ENCODE measurements at regions not wholly inside any gene's neighbourhood (a gene's known extent, or its start where the extent isn't known, plus 50 kb on each side); places are given as distances from the start of the nearest gene placed in this dataset.

GRCh38 chr4:149158817-149159216, 656.8 kb downstream of the IQCM start:
- H3K36me3 ChIP-seq (ENCODE audit: insufficient read depth): no peaks in the 10 kb centered on the region
- no peaks in the 10 kb centered on the region for H3K79me2 ChIP-seq (ENCODE audit: insufficient read depth, low read depth)
- no peaks in the 10 kb centered on the region for H3K27me3 ChIP-seq (ENCODE audit: insufficient read depth, low read depth)
- H3K4me1 ChIP-seq (ENCODE audit: low read depth, poor library complexity, severe bottlenecking): no peaks in the 10 kb centered on the region
- H2AFZ ChIP-seq (ENCODE audit: low read depth): no peak overlapping the region
- H4K20me1 ChIP-seq (ENCODE audit: insufficient read depth): no peaks in the 10 kb centered on the region
- H3K4me3 ChIP-seq (IDR thresholded peaks at IDR 0.05; ENCODE audit: insufficient read depth, low read depth, low read length): no peak overlapping the region
- no peak overlapping the region for H3K27ac ChIP-seq
- no peak overlapping the region for H3K4me2 ChIP-seq
- H3K9ac ChIP-seq: no peak overlapping the region
- TF ChIP-seq, protein P1, sequence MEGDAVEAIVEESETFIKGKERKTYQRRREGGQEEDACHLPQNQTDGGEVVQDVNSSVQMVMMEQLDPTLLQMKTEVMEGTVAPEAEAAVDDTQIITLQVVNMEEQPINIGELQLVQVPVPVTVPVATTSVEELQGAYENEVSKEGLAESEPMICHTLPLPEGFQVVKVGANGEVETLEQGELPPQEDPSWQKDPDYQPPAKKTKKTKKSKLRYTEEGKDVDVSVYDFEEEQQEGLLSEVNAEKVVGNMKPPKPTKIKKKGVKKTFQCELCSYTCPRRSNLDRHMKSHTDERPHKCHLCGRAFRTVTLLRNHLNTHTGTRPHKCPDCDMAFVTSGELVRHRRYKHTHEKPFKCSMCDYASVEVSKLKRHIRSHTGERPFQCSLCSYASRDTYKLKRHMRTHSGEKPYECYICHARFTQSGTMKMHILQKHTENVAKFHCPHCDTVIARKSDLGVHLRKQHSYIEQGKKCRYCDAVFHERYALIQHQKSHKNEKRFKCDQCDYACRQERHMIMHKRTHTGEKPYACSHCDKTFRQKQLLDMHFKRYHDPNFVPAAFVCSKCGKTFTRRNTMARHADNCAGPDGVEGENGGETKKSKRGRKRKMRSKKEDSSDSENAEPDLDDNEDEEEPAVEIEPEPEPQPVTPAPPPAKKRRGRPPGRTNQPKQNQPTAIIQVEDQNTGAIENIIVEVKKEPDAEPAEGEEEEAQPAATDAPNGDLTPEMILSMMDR (conservative IDR thresholded peaks at IDR 0.05; ENCODE audit: low read depth, low read length): no peak

DNA sequence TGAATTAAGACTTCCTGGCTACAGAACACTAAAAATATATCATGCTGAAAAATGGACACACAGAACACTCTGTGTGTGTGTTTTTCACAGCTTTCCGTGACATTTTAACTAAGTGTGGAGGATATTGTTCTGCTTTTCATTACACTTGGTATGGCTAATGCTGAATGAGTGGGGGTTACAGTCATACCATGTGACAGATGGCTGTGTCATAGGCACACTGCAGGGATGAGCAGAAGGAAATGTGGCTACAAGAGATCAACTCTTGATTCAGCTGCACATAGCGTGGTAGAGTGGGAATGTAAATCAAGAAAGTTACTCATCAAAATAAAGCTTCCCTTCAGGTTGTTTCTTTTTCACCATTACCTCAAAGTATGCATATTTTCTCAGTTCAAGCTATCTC, 669.8 kb downstream of the IQCM start:
- Histone ChIP-seq H3K27ac (no peak overlapping the region), H3K4me1 (ENCODE audit: low read depth, poor library complexity, severe bottlenecking) (no peaks in the 10 kb centered on the region), H3K36me3 (ENCODE audit: insufficient read depth) (no peaks in the 10 kb centered on the region), H2AFZ (ENCODE audit: low read depth) (no peak overlapping the region), H3K4me2 (no peak overlapping the region), H3K9ac (no peak overlapping the region), H4K20me1 (ENCODE audit: insufficient read depth) (no peaks in the 10 kb centered on the region), H3K4me3 (IDR thresholded peaks at IDR 0.05; ENCODE audit: insufficient read depth, low read depth, low read length) (no peak overlapping the region), H3K79me2 (ENCODE audit: insufficient read depth, low read depth) (no peaks in the 10 kb centered on the region), H3K27me3 (ENCODE audit: insufficient read depth, low read depth) (no peaks in the 10 kb centered on the region)
- TF ChIP-seq, protein P1 (conservative IDR thresholded peaks at IDR 0.05; ENCODE audit: low read depth, low read length): no peak

DNA sequence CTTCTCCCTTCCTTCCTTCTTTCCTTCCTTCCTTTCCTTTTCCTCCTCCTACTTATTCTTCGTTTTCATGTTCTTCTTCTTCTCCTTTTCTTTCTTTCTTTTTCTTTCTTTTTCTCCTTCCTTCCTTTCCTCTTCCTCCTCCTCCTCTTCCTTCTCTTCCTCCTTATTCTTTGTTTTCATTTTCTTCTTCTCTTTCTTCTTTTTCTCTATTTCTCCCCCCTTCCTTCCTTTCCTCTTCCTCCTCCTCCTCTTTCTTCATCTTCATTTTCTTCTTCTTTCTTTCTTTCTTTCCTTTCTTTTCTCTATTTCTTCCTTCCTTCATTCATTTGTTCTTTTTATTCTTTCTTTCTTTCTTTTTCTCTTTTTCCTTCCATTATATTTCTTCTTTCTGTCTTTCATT, 671.6 kb downstream of the IQCM start:
- Histone ChIP-seq H3K4me1 (ENCODE audit: low read depth, poor library complexity, severe bottlenecking) (no peaks in the 10 kb centered on the region), H3K4me2 (no peak overlapping the region), H3K27ac (no peak overlapping the region), H4K20me1 (ENCODE audit: insufficient read depth) (no peaks in the 10 kb centered on the region), H3K27me3 (ENCODE audit: insufficient read depth, low read depth) (no peaks in the 10 kb centered on the region), H3K36me3 (ENCODE audit: insufficient read depth) (no peaks in the 10 kb centered on the region), H3K4me3 (IDR thresholded peaks at IDR 0.05; ENCODE audit: insufficient read depth, low read depth, low read length) (no peak overlapping the region), H3K79me2 (ENCODE audit: insufficient read depth, low read depth) (no peaks in the 10 kb centered on the region), H3K9ac (no peak overlapping the region), H2AFZ (ENCODE audit: low read depth) (no peak overlapping the region)
- TF ChIP-seq, protein P1 (conservative IDR thresholded peaks at IDR 0.05; ENCODE audit: low read depth, low read length): no peak

DNA sequence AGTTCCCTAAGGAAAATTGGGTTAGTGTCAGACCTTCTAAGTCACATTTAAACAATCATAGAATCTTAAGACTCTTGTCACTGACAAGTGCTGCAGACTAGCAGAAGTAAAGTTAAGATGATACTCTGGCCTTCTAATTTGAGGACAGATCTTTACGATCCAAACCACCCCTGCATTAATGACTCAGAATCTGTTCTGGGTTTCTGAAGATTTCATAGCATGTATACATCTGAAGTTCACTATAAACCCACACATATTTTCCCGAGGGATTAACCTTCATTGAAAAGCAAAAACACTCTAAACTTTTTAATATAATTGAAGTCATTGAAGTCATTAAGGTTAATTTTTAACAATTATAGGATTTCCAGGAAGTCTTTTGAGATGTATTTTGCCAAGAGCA, 674.3 kb downstream of the IQCM start:
- Histone ChIP-seq H3K79me2 (ENCODE audit: insufficient read depth, low read depth) (no peaks in the 10 kb centered on the region), H3K4me3 (IDR thresholded peaks at IDR 0.05; ENCODE audit: insufficient read depth, low read depth, low read length) (no peak overlapping the region), H4K20me1 (ENCODE audit: insufficient read depth) (no peaks in the 10 kb centered on the region), H3K9ac (no peak overlapping the region), H2AFZ (ENCODE audit: low read depth) (no peak overlapping the region), H3K4me1 (ENCODE audit: low read depth, poor library complexity, severe bottlenecking) (no peaks in the 10 kb centered on the region), H3K4me2 (no peak overlapping the region), H3K27ac (no peak overlapping the region), H3K36me3 (ENCODE audit: insufficient read depth) (no peaks in the 10 kb centered on the region), H3K27me3 (ENCODE audit: insufficient read depth, low read depth) (no peaks in the 10 kb centered on the region)
- TF ChIP-seq, protein P1 (conservative IDR thresholded peaks at IDR 0.05; ENCODE audit: low read depth, low read length): no peak

GRCh38 chr4:149140841-149141240, 674.8 kb downstream of the IQCM start:
- H3K4me2 ChIP-seq: no peak overlapping the region
- H3K27ac ChIP-seq: no peak overlapping the region
- H2AFZ ChIP-seq (ENCODE audit: low read depth): no peak overlapping the region
- no peak overlapping the region for H3K4me3 ChIP-seq (IDR thresholded peaks at IDR 0.05; ENCODE audit: insufficient read depth, low read depth, low read length)
- H3K4me1 ChIP-seq (ENCODE audit: low read depth, poor library complexity, severe bottlenecking): no peaks in the 10 kb centered on the region
- no peaks in the 10 kb centered on the region for H4K20me1 ChIP-seq (ENCODE audit: insufficient read depth)
- no peak overlapping the region for H3K9ac ChIP-seq
- no peaks in the 10 kb centered on the region for H3K79me2 ChIP-seq (ENCODE audit: insufficient read depth, low read depth)
- H3K27me3 ChIP-seq (ENCODE audit: insufficient read depth, low read depth): no peaks in the 10 kb centered on the region
- H3K36me3 ChIP-seq (ENCODE audit: insufficient read depth): no peaks in the 10 kb centered on the region
- TF ChIP-seq, protein P1 (conservative IDR thresholded peaks at IDR 0.05; ENCODE audit: low read depth, low read length): no peak
